ENCODE measurements at regions not wholly inside any gene's neighbourhood (a gene's known extent, or its start where the extent isn't known, plus 50 kb on each side); places are given as distances from the start of the nearest gene placed in this dataset.
"Not testable (repeated sequence)": the region's sequence is repeated elsewhere in the genome, so short reads cannot be mapped to it uniquely, and the experiment has no call there.

DNA sequence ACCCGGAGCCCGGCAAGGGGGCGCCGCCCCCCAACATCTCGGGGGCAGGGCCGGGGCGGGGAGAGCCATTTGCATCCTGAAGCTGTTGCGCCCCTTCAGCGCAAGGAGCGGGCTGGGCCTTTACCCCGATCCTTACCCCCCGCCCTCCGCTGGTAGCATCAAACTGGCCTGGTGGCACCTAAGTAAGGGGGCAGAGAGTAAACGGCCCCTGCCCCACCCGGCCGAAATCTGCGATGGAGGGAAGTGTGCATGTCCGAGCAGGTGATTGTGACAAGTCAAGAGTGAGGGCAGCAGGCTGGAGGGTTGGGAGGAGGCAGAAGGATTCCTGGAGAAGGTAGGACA is 101.2 kb downstream of the ESM1 start:
- DNase-seq (ENCODE audit: low read depth), result no peak

DNA sequence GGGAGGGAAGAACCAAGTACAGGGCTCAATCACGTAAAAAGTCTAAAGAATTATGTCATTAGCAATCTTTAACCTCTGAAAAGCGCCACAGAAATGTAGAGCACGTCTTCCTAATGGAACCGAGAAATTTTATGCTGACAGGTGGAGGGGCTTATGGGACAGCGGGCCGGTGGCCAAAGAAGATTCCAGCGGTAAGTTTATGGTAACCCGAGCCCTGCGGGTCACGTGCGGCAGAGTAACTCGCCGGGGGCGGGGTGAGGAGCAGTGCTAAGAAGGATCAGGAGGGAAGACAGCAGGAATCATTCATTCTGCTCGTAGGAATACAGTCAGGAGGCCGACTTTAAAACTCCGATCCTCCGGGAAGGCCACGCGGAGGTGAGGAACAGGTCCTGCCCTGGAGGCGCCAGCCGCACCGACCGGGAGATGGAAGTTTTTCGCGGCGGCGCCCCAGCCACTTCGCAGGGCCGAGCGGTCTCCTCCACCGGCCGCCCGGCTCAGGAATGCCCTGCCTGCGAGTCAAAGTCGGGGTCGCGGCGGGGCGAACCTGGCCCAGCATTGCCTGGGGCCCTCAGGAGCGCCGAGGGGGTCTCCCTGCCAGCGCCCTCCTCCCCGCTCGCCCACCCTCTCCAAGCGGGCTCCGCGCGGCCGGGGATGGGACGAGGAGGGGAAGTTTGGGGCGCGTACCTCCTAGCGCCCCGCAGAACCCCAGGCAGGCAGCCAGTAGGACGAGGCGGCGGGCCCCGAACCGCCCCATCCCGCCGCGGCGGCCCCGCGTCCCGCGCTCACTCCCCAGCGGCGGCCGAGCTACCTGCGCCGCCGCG is 101.8 kb downstream of the ESM1 start:
- DNase-seq (ENCODE audit: low read depth), result no peak

DNA sequence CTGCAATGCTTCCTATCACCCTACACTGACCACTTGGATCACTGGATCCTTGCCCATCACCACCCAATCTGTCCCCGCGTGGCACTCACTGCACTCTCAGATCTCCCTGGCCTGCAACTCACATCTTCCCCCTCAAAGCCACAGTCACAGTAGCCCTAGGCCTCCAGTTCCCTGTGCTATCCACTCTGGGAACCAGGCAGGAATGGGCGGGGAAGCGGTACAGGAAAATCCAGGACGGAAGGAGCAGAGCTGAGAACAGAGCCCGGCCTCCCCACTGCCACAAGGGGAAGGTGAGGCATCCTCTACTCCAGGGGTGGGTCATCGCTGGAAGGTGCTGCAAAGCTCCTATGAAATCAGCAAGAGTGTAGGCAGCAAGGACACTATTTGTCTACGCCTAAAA is 102.6 kb downstream of the ESM1 start:
- DNase-seq (ENCODE audit: low read depth), result no peak

DNA sequence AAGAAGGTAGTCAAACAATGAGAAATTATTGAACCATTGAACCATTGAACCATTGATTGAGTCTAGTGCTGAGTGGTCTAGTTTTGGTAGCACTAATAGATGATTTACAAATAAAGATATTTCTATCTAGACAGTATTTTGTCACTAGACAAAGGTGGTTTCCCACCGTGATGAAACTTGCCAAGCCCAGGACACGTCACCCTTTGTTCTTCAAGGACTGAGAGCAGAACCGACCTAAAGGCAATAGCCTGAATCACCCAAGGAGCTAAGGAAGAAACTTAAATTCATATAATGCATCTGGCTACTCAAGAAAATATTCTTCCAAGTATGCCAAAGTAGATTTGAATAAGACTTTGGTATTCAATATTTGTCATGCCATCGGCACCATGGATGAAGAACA is 103.3 kb downstream of the ESM1 start:
- no peak for DNase-seq (ENCODE audit: low read depth)

DNA sequence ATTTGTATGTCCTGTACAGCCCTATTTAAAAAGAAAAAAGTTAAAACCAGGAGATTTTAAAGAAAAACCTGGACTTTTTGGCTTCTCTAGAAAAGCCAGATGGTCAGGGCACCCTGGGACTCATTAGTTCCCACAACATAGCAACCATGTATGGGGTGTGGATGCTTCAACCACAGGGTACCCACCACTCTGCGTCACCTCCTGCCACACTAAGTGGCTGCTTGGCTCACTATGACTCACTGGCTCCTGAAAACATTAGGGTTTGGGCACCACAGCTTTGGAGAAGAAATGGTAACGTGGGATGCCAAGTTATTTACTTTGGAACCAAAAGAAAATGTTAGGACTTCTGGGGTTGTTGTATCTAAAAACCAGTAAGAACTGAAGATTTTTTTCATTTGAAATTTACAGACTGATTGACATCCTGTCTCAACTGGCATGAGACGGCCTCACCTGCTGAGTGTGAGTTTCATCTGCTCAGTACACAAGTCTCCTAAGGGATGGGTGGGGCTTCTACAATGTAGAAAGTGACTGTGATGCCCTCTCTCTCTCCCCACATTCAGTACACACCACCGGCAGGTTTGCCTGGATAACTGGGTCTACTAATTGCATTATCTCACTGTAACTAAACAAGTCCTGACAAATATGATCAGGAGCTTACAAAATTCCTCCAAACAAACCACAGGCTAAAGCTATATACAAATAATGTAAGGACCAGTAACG is 103.9 kb downstream of the ESM1 start:
- DNase-seq (ENCODE audit: low read depth), result no peak

DNA sequence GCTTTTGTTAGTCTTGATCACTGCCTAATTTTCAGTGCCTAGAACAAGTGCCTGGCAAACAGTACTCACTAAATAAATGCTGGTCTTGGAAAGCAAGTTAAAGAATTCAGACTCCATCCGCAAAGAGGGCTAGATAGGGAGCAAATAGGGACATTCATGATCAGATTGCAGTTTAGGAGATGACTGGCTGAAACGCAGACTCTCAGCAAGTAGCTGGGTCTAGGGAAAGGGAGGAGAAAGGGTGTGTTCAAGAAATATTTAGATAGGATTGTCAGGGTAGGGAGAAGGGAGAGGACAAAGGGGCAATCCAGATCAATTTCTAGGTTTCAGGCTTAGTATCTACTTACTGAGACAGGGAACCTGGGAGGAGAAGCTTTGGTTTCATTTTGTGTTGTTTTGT is 108.4 kb downstream of the ESM1 start:
- DNase-seq (ENCODE audit: low read depth), result no peak

DNA sequence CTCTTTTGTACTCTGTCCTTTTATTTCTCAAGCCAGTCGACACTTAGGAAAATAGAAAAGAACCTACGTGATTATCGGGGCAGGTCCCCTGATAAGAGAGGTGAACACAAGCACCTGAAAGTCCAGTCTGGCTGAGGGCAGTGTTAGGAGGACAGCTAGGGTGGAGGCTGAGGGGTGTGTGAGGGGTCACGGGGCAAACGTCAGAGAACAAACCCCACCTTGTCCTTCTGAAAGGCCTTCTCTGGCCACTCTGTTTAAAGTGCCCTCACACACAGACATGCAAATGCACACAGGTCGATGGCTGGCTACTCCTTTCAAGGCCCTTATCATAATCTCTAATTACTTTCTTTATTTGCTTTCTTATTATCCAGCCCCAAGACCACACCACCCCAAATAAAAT is 108.8 kb downstream of the ESM1 start:
- DNase-seq (ENCODE audit: low read depth), result no peak

DNA sequence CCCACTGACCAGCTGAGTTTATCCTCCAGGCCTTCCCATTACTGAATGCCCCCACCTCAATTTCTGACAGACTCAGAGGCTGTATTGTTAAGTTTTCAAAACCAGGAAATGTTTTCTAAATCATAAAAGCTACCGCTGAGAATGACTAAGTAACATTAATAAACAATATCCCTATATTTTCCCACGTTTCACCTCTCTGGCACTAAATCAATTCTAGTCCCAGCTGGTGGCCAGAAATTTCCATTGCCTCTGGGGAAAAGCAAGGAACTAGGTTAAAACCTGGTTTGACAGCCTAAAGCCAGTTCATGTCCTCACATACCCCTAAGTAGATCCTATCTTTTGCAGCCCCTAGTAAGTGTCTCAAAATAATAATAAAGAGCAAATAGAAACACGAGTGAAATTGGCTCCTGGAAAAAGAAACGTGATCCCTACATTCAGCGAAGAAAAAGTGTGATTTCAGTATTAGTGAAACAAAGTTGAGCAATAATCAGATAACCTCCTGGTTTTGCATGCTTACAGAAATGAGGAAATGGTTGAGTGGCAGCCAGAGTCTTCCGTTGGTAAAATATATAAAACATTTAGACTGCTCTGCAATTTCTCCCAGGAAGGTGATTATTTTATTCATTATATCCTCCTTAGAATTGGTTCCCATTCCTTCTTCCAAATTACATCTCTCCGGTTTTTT is 110.9 kb downstream of the ESM1 start:
- DNase-seq (ENCODE audit: low read depth), result no peak

DNA sequence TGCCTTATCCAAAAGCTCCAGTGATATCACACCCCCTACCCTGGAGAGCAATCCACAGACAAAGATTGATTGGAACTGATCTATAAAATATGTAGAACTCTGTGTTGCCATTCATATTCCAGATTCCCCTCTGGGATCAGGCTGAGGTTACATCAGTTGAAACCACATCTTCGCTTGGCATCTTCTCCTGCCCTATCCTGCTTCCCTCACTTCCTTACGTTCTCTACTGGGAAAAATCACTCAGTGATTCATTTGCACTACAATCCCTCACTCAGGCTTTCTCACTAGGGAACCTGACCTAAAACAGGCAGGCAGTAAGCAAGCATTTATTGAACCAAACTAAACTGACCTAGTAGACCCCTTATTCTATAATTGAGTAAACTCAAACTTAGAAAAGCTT is 111.7 kb downstream of the ESM1 start:
- DNase-seq (ENCODE audit: low read depth), result no peak

DNA sequence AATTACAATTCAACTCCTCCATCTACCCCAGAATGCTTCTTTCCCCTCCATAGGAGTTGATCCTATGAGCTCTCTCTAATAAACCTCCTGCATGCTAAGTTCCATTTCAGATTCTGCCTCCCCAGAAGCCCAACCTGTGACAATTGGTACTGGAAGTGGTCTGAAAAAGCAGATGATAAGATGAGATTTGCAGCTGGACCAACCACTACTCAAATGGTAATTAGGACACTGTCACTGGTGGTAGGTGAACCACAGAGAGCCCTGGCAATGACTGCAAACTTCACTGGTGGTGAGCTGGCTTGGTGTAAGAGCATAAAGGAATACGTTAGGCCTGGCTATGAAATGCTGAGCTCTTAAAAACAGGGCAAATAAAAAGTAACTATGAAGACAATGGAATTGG is 112.6 kb downstream of the ESM1 start:
- DNase-seq (ENCODE audit: low read depth), result no peak

DNA sequence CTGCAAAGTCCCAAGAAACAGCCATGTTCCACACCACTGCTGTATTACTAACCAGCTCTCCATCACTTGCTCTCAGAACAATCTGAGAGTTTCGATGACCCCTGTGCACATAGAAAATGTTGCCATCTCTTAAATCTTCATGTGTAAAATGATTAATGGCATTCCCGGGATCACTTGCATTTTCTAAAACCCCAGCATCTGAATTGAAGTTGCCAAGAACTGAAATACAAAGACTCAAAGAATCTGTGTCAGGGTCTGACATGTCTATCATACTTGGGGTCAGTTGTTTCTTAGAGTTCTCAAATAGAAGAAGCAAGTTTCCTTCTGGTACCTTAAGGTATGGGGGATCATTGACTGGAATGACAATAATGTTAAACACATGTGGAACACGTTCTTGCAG is 115.1 kb downstream of the ESM1 start:
- DNase-seq (ENCODE audit: low read depth), result no peak

DNA sequence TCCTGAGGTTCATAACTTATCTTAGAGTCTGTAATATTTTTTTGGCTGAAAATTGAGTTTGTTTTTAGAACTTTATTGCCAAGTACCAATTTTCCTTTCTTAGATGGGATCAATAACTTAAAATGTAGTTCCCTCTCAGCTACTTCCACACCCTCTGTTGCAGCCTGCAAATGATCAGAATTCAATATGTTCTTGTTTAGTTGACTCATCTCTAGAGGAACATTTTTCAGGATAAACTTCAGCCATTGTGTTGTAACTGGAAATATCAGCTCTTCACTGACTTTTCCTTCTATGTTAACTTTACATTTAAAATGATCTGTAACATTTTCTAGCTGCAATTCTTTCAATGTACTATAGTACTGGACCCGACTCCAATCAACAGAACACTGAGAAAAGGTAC is 115.7 kb downstream of the ESM1 start:
- no peak for DNase-seq (ENCODE audit: low read depth)

DNA sequence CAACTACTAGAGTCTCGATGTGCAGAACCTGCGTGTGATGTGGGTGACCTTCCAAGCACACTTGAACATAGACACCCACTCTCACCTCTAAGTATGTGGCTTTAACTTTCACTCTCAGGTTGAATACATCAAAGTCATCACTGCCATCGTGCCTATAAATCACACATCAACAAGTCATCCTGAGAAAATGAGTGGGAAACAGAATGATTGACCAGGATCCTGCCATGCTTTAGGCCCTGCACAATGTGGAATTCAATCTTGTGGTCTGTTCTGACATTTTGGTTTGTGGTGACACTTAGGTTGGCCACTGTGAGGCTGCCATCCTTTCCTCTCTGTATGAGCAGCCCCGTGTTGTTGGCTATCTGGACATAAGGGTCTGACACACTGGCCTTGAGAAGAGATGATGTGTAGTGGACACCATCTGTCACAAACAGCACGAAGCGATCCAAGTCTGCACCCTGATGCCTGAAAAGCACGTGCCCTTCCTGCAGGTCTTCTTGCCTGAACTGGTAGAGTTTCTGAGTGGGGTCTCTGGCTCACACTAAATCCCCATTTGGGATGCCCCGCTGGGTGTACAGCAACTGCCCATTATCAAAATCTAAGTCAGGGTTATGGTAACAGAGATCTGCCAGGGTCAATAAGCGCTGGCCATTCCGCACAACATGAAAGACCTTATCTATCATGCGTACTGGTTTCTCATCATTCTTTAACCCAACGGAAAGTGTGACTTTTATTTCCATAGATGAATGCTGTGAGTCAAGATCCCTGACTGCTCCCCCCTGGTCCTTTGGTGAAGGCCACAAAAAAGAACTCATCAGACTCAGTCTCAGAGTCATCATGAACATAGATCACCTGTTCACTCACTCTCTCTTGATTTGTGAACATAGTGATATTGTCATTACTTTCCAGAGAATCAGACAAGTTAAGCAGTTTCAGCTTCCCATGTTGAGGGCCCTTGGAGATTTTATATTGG is 116.6 kb downstream of the ESM1 start:
- DNase-seq (ENCODE audit: low read depth), result no peak

DNA sequence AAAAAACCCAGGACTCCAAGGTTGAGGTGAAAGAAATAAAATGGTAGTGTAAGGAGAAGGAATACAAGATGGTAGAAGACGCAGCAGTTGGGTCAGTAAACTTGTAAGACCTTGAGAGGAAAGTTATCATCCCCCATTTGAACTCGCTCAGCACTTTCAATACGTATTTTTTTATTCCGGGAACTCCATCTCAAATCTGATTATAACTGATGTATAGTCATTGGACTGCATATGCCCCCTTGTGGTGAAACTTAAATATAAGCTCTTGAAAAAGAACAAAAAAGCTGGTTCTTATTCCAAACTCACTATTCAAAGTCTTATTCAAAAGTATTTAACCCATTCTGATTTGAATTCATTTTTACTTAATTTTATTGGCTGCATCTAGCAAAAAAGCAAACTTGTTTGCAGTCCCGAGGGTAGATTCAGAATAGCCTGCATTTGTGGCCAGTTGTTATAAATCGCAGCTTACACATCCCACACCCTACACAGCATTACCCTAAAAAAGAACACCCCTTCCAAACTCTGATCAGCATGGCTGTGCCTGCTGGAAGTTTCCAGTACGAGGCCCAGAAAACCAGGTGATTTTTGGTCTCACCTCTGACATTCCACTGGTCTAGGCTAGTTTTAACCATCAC is 118.0 kb downstream of the ESM1 start:
- peak; percentile 32 for DNase-seq (ENCODE audit: low read depth)

DNA sequence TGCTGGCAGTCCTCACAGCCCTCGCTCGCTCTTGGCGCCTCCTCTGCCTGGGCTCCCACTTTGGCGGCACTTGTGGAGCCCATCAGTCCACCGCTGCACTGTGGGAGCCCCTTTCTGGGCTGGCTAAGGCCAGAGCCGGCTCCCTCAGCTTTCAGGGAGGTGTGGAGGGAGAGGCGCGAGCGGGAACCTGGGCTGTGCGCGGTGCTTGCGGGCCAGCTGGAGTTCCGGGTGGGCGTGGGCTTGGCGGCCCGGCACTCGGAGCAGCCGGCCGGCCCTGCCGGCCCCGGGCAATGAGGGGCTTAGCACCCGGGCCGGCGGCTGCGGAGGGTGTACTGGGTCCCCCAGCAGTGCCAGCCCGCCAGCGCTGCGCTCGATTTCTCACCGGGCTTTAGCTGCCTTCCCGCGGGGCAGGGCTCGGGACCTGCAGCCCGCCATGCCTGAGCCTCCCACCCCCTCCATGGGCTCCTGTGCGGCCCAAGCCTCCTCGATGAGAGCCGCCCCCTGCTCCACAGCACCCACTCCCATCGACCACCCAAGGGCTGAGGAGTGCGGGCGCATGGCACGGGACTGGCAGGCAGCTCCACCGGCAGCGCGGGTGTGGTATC is 120.4 kb downstream of the ESM1 start:
- DNase-seq (ENCODE audit: low read depth), result not testable (repeated sequence)

DNA sequence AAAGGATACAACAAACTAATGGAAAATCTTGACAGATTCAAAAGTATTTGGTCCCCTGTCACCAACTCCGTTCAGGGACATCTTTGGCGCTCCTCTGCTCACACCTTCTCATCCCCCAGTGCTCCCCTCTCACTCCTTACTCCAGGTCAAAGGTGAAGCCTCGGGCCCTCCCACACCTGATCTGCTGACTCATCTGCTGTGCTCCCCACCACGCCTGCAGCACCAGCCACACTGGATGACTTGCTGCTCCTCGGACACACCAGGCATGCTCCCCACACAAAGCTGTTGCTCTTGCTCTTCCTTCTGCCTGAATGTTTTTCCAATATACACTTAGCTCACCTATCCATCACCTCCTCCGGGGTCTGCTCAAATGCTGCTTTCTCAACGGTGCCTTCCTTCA is 123.4 kb downstream of the ESM1 start:
- DNase-seq (ENCODE audit: low read depth), result no peak

DNA sequence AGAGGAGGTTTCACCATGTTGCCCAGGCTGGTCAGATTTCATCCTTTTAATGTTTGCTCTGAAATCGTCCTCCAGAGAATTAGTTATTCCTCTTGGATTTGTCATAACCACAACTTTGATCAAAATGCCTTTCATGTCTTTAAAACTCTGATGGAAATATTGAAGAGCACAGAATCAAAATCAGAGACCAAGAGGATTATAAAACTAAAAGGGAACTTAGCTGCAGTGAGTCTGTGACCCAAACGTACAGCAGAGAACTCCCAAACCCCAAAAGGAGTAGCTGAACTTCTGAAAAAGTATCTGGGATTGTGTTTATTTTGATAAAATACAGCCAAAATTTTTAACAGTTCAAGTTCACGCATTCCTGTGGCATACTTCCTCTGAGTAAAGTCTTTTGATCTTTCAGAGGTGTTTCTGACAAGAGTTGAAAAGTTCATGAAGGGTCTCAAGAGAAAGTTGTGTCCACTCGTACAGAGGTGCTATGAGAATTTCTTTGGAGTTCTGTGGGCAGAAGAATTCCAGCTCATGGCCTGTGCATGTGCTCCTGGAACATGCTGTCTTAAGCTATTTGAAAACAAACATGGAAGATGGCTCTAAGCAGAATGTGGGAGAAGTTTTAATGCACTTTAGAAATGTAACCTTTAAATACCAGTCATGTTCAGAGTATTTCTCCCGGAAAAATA is 124.0 kb downstream of the ESM1 start:
- DNase-seq (ENCODE audit: low read depth), result no peak

DNA sequence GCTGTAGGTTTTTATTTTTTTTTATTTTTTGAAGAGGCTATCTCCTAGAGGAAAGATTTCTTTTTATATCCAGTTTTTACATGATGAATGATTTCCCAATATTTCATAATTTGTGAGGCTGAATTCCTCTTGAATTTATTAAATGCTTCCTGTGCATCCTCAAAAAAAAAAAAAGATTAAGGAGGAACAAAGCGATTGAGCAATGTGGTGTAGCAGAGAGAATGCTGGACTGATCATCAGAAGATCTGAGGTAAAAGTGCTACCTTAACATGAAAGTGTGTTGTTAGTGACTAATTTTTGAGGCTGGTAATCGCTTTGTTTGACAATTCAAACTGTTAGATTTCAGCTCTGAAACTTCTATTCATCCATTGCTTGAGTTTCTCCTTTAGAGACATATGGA is 125.1 kb downstream of the ESM1 start:
- DNase-seq (ENCODE audit: low read depth), result no peak

DNA sequence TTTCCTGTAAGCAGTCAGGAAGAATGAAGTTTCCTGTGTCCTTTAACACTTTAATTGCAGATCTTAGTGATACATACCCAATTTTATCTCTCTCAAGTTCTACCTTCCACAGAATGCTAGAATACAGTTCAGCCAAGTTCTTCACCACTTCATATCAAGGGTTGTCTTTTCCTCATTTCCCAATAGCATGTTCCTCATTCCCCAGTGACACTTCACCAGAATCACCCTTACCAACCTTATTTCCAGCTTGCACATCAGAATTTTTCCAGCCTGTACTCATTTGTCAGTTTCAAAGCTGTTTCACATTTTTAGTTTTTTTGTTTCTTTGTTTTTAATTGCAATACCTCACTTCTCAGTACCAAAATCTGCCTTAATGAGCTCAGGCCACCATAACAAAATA is 126.1 kb downstream of the ESM1 start:
- no peak for DNase-seq (ENCODE audit: low read depth)

DNA sequence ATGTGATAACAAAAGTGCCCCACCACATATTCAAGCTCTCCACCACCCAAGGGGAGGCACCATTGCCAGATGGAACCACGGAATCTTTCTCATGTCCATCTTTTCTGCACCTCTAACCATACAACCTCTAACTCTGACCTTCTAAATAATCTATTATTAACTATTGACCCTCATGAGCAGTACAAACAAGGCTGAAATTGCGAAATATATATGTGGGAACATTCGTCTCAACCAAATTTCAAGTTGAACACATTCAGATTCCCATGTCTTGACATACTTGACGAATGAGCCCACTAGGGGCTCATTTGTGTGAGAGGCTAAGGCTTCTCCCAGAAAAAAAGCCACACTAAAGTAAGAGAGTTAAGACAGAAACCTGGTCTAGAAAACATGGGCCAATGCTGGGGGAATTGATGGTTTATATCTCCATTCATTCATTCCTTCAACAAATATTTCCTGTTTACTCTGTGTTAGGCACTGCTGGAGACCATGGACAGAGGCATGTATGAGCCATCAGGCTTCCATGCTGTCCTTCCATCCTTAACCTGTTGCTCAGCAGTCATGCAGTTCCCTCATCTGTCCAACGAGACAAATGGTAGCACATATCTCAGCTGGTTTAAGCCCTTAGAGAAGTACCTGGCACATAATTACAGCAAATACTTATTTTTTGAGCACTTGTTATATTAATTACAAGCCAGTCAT is 130.4 kb downstream of the ESM1 start:
- DNase-seq (ENCODE audit: low read depth), result no peak

Data from GM04504 (cell line).